Erythroblast (primary cell): ENCODE measurements at regions not wholly inside any gene's neighbourhood (a gene's known extent, or its start where the extent isn't known, plus 50 kb on each side); places are given as distances from the start of the nearest gene placed in this dataset.

ENCODE experiments used
- GATA1 ChIP-seq: IDR thresholded peaks from 2 replicates; pipeline ENCODE4 v1.6.1; 2011; ENCODE audit warnings: low read depth, mild to moderate bottlenecking, control low read depth, low read length, moderate library complexity
- POLR2A ChIP-seq: IDR thresholded peaks from 2 replicates; pipeline ENCODE4 v1.6.1; 2011; ENCODE audit warnings: mild to moderate bottlenecking, low read length

- TF ChIP-seq POLR2A (no peak), GATA1 (no peak)
These were observed 72.3 kb upstream of the CENPW start for GRCh38 chr6:126267626-126268025.
